ENCODE measurements at regions not wholly inside any gene's neighbourhood (a gene's known extent, or its start where the extent isn't known, plus 50 kb on each side); places are given as distances from the start of the nearest gene placed in this dataset.
"Not testable (repeated sequence)": the region's sequence is repeated elsewhere in the genome, so short reads cannot be mapped to it uniquely, and the experiment has no call there.

- ATAC-seq (no peak), DNase-seq (no peak)
- no peaks in the 10 kb centered on the region for H3K9me3 Mint-ChIP-seq
- no peaks in the 10 kb centered on the region for H3K27me3 Mint-ChIP-seq
- no peaks in the 10 kb centered on the region for H3K36me3 Mint-ChIP-seq (ENCODE audit: low read depth)
- H3K27ac Mint-ChIP-seq: no peak overlapping the region
- no peak overlapping the region for H3K4me3 Mint-ChIP-seq
- H3K4me1 Mint-ChIP-seq: no peaks in the 10 kb centered on the region
These were observed 424.4 kb upstream of the CCDC179 start for GRCh38 chr11:23284631-23285030.

GRCh38 chr11:23288003-23288783 is 427.9 kb upstream of the CCDC179 start:
- Mint-ChIP-seq H3K9me3 (peaks cover 4% of the 10 kb centered on the region), H3K27me3 (no peaks in the 10 kb centered on the region), H3K27ac (no peak overlapping the region), H3K4me1 (no peaks in the 10 kb centered on the region), H3K36me3 (ENCODE audit: low read depth) (no peaks in the 10 kb centered on the region), H3K4me3 (no peak overlapping the region)
- no peak for DNase-seq
- no peak for ATAC-seq

DNA sequence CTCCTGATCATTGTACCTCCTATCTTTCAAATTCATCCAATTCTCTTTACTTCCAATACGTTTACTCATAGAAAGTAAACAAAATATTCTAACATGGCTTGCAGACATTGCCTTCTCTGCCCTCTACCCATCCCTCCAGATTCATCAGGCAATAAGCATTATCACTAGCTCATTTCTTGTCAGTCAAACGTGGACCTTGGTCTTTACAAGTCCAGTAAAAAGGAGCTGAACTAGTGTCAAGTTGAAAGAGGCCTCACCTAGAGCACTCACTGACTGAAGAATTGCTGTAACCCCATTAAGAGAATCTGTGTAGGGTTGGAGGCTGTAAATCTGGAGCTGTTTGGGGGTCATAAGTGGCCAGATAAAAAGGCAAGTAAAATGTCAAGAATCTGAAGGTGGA is 435.0 kb upstream of the CCDC179 start:
- ATAC-seq: no peak
- no peak for DNase-seq
- peaks cover 6% of the 10 kb centered on the region for H3K9me3 Mint-ChIP-seq
- no peaks in the 10 kb centered on the region for H3K4me1 Mint-ChIP-seq
- H3K27me3 Mint-ChIP-seq: no peaks in the 10 kb centered on the region
- no peak overlapping the region for H3K27ac Mint-ChIP-seq
- H3K36me3 Mint-ChIP-seq (ENCODE audit: low read depth): no peaks in the 10 kb centered on the region
- H3K4me3 Mint-ChIP-seq: no peak overlapping the region

- no peak for ATAC-seq
- Mint-ChIP-seq H3K27me3 (no peaks in the 10 kb centered on the region), H3K4me3 (no peak overlapping the region), H3K9me3 (peaks cover 15% of the 10 kb centered on the region), H3K36me3 (ENCODE audit: low read depth) (peaks cover 3% of the 10 kb centered on the region), H3K27ac (no peak overlapping the region), H3K4me1 (no peaks in the 10 kb centered on the region)
- no peak for DNase-seq
These were observed 447.8 kb upstream of the CCDC179 start for GRCh38 chr11:23308041-23308440.

DNA sequence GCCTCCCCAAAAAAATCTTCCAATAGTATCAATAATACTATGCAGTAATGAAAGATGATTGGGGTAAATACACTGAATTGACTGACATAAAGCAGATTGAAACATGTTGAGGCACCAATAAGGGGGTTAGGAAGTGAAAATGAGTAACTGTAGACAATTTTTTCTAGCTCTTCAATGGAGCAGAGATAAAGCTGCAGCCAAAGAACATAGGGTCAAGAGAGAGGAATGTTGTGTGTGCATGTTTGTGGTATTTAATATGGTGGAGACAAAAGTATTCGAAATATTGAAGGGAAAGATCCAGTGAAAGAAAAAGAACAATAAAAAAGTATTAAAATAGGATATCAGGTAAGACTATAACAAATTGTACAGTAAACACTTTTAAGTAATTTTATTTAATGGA is 450.0 kb upstream of the CCDC179 start:
- no peak overlapping the region for H3K4me3 Mint-ChIP-seq
- H3K4me1 Mint-ChIP-seq: no peaks in the 10 kb centered on the region
- ATAC-seq: no peak
- no peaks in the 10 kb centered on the region for H3K36me3 Mint-ChIP-seq (ENCODE audit: low read depth)
- DNase-seq: no peak
- H3K9me3 Mint-ChIP-seq: peaks cover 12% of the 10 kb centered on the region
- no peak overlapping the region for H3K27ac Mint-ChIP-seq
- no peaks in the 10 kb centered on the region for H3K27me3 Mint-ChIP-seq

GRCh38 chr11:23311986-23312940 is 452.0 kb upstream of the CCDC179 start:
- Mint-ChIP-seq H3K27me3 (no peaks in the 10 kb centered on the region), H3K36me3 (ENCODE audit: low read depth) (no peaks in the 10 kb centered on the region), H3K4me3 (no peak overlapping the region), H3K27ac (no peak overlapping the region), H3K4me1 (no peaks in the 10 kb centered on the region), H3K9me3 (peaks cover 14% of the 10 kb centered on the region)
- ATAC-seq (no peak), DNase-seq (no peak)

- no peaks in the 10 kb centered on the region for H3K4me1 Mint-ChIP-seq
- no peak for ATAC-seq
- no peak overlapping the region for H3K4me3 Mint-ChIP-seq
- DNase-seq: no peak
- peaks cover 17% of the 10 kb centered on the region for H3K9me3 Mint-ChIP-seq
- H3K36me3 Mint-ChIP-seq (ENCODE audit: low read depth): no peaks in the 10 kb centered on the region
- H3K27ac Mint-ChIP-seq: no peak overlapping the region
- no peaks in the 10 kb centered on the region for H3K27me3 Mint-ChIP-seq
These were observed 452.7 kb upstream of the CCDC179 start for GRCh38 chr11:23313001-23313400.

- no peak overlapping the region for H3K27ac Mint-ChIP-seq
- no peaks in the 10 kb centered on the region for H3K27me3 Mint-ChIP-seq
- no peak for ATAC-seq
- H3K9me3 Mint-ChIP-seq: peaks cover 16% of the 10 kb centered on the region
- H3K4me3 Mint-ChIP-seq: no peak overlapping the region
- H3K4me1 Mint-ChIP-seq: no peaks in the 10 kb centered on the region
- DNase-seq: no peak
- no peaks in the 10 kb centered on the region for H3K36me3 Mint-ChIP-seq (ENCODE audit: low read depth)
These were observed 453.9 kb upstream of the CCDC179 start for GRCh38 chr11:23314162-23314561.

DNA sequence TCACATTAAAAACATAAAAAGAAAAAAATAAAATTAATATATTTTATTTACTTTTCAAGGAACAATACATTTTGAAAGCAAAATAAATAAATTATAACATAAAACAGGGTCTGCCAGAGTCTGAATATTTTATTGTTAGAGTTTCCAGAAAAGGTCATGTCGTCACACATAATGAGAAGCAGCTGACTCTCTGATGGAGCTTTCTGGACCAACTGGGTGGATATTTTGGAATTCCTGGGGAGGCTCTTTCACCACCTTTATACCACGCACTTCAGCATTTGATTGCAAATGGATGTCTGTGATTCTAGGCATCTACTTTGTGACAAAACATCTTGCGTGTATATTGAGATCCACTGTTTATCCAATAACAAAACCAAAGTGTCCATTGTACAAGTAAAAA is 455.0 kb upstream of the CCDC179 start:
- H3K9me3 Mint-ChIP-seq: peaks cover 12% of the 10 kb centered on the region
- H3K27me3 Mint-ChIP-seq: no peaks in the 10 kb centered on the region
- H3K4me1 Mint-ChIP-seq: no peaks in the 10 kb centered on the region
- H3K27ac Mint-ChIP-seq: no peak overlapping the region
- DNase-seq: no peak
- no peak overlapping the region for H3K4me3 Mint-ChIP-seq
- no peak for ATAC-seq
- H3K36me3 Mint-ChIP-seq (ENCODE audit: low read depth): no peaks in the 10 kb centered on the region

- DNase-seq: no peak
- Mint-ChIP-seq H3K27me3 (no peaks in the 10 kb centered on the region), H3K27ac (no peak overlapping the region), H3K4me1 (no peaks in the 10 kb centered on the region), H3K36me3 (ENCODE audit: low read depth) (no peaks in the 10 kb centered on the region), H3K4me3 (no peak overlapping the region), H3K9me3 (peaks cover 22% of the 10 kb centered on the region)
- no peak for ATAC-seq
These were observed 457.5 kb upstream of the CCDC179 start for GRCh38 chr11:23317816-23318215.

GRCh38 chr11:23318670-23319069 is 458.4 kb upstream of the CCDC179 start:
- no peaks in the 10 kb centered on the region for H3K36me3 Mint-ChIP-seq (ENCODE audit: low read depth)
- H3K27me3 Mint-ChIP-seq: no peaks in the 10 kb centered on the region
- H3K27ac Mint-ChIP-seq: no peak overlapping the region
- no peak for ATAC-seq
- peaks cover 31% of the 10 kb centered on the region for H3K9me3 Mint-ChIP-seq
- no peak overlapping the region for H3K4me3 Mint-ChIP-seq
- DNase-seq: no peak
- no peaks in the 10 kb centered on the region for H3K4me1 Mint-ChIP-seq

DNA sequence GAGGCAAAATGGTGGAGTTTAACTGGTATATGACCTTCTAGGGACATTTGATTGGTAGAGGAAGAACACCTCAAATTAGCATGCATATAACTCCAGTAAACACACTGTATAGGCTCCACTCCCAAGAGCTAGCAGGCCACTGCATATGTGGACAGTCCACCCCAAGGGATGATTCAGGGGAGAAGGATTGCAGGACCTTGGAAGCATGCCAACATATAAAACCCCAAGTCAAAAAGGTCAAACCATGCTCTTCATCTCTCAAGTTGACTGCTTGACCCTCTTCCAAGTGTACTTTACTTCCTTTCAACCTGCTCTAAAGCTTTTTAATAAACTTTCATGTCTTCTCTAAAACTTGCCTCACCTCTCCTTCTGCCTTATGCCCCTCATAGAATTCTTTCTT is 459.9 kb upstream of the CCDC179 start:
- Mint-ChIP-seq H3K9me3 (peaks cover 30% of the 10 kb centered on the region), H3K27me3 (no peaks in the 10 kb centered on the region), H3K4me1 (no peaks in the 10 kb centered on the region), H3K36me3 (ENCODE audit: low read depth) (no peaks in the 10 kb centered on the region), H3K27ac (no peak overlapping the region), H3K4me3 (no peak overlapping the region)
- ATAC-seq (no peak), DNase-seq (no peak)

DNA sequence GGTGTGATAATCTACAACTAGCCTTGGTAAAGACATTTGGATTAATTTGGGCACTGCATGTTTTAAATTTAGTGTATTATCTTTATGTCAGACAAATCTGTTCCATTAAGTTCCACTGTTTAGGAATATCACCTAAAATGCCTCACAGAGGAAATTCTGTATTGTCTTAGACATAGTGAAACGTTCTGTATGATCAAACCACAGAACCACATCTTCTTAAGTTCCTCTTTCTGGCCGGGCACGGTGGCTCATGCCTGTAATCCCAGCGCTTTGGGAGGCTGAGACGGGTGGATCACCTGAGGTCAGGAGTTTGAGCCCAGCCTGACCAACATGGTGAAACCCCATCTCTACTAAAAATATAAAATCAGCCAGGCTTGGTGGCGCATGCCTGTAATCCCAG is 475.3 kb upstream of the CCDC179 start:
- not testable (repeated sequence) for H3K27ac Mint-ChIP-seq; H3K4me1 Mint-ChIP-seq; ATAC-seq; DNase-seq; H3K4me3 Mint-ChIP-seq; H3K27me3 Mint-ChIP-seq; H3K36me3 Mint-ChIP-seq (ENCODE audit: low read depth)
- H3K9me3 Mint-ChIP-seq: peaks cover 24% of the 10 kb centered on the region

GRCh38 chr11:23336961-23337360 is 476.7 kb upstream of the CCDC179 start:
- DNase-seq (no peak), ATAC-seq (no peak)
- H3K27ac Mint-ChIP-seq: no peak overlapping the region
- H3K4me1 Mint-ChIP-seq: no peaks in the 10 kb centered on the region
- no peaks in the 10 kb centered on the region for H3K27me3 Mint-ChIP-seq
- H3K36me3 Mint-ChIP-seq (ENCODE audit: low read depth): no peaks in the 10 kb centered on the region
- H3K4me3 Mint-ChIP-seq: no peak overlapping the region
- H3K9me3 Mint-ChIP-seq: peaks cover 17% of the 10 kb centered on the region

DNA sequence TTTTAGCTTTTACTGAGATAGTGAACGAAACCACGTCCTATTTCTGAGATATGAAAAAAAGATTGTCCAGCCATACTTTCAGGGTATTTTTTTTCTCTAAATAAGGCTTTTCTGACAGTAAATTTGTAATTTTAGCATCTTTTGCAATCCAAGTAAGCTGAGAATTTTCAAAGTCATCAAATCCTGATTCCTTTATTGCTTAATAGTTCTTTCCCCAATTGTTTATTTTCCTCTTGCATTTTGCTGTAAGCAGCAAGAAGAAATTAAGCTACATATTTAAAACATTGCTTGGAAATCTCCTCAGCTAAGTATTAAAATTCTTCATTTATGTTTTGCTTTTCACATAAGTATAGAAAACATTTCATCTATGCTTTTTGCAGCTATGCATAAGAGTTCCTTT is 493.3 kb upstream of the CCDC179 start:
- H3K4me3 Mint-ChIP-seq: no peak overlapping the region
- DNase-seq (no peak), ATAC-seq (no peak)
- no peaks in the 10 kb centered on the region for H3K36me3 Mint-ChIP-seq (ENCODE audit: low read depth)
- H3K27me3 Mint-ChIP-seq: no peaks in the 10 kb centered on the region
- H3K27ac Mint-ChIP-seq: no peak overlapping the region
- H3K9me3 Mint-ChIP-seq: peaks cover 4% of the 10 kb centered on the region
- no peaks in the 10 kb centered on the region for H3K4me1 Mint-ChIP-seq
